Activated CD8-positive, alpha-beta T cell treated with anti-CD3 and anti-CD28 coated beads, Interleukin-2, amount 10 ng/mL, durations not matched to agents 7 days and 5 days (primary cell): ENCODE measurements at regions not wholly inside any gene's neighbourhood (a gene's known extent, or its start where the extent isn't known, plus 50 kb on each side); places are given as distances from the start of the nearest gene placed in this dataset.
A peak's percentile ranks its signal among the peaks of the same experiment; 100 is the strongest.

ENCODE experiments used
- ATAC-seq: fragments of 150-1000 bp; cut with Tn5 transposase; one replicate; pipeline ENCODE4 v1.10.0; 2021; ENCODE audit warnings: moderate library complexity
- CTCF ChIA-PET: fragments of 350-600 bp; sonication (Branson Sonifier 250); formaldehyde crosslinking; loops from one replicate; lab custom pipeline; 2021; ENCODE audit warnings: antibody characterized with exemption; lab: Charles Lee
- POLR2A ChIA-PET: fragments of 350-600 bp; sonication (Branson Sonifier 250); formaldehyde crosslinking; loops from one replicate; lab custom pipeline; 2021; ENCODE audit warnings: antibody characterized with exemption; lab: Charles Lee
- DNase-seq: peaks from one replicate; pipeline ENCODE4 v3.0.0-alpha.2; 2020
- H3K27ac Mint-ChIP-seq: one replicate; pipeline ENCODE4 v1.8.0; 2021; ENCODE audit warnings: mild to moderate bottlenecking, mixed read lengths
- H3K27me3 Mint-ChIP-seq: one replicate; pipeline ENCODE4 v1.8.0; 2021; ENCODE audit warnings: low read depth, mixed read lengths
- H3K36me3 Mint-ChIP-seq: one replicate; pipeline ENCODE4 v1.8.0; 2021; ENCODE audit warnings: low read depth, mixed read lengths
- H3K4me1 Mint-ChIP-seq: one replicate; pipeline ENCODE4 v1.8.0; 2021; ENCODE audit warnings: low read depth, mixed read lengths
- H3K4me3 Mint-ChIP-seq: one replicate; pipeline ENCODE4 v1.8.0; 2021; ENCODE audit warnings: mild to moderate bottlenecking, mixed read lengths
- H3K9me3 Mint-ChIP-seq: one replicate; pipeline ENCODE4 v1.8.0; 2022; ENCODE audit warnings: mixed read lengths; ENCODE audit not compliant: insufficient read depth

DNA sequence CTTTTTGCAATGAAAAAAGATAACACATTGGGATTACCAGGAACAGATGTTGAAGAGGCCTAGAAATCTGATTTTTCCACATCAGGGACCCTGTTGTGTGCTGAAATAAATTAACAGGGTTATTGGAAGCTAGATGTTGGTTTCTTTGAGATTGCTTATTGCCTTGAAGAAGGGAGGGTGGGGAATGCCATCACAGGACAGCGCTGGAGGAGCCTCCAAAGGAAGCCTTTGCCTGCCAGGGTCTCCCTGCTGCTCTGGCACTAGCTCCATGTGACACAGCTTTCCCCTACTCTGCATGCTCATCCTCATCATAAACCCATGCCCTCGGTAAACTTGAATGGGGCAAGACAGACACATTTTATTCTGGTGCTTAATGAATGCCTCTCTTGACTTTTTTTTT lies 76.1 kb downstream of the MID1IP1 start:
- Mint-ChIP-seq H3K4me3 (no peak overlapping the region), H3K27ac (no peak overlapping the region), H3K27me3 (no peaks in the 10 kb centered on the region), H3K9me3 (no peaks in the 10 kb centered on the region), H3K4me1 (peaks cover 18% of the 10 kb centered on the region), H3K36me3 (no peaks in the 10 kb centered on the region)
- no peak for ATAC-seq
- no peak for DNase-seq
- CTCF ChIA-PET = no interaction called here
- POLR2A ChIA-PET = interaction anchor here (0.8 kb wide), 1 partner anchor 76 kb away, joined by 3 read pairs; the partner anchor contains the start of gene MID1IP1

DNA sequence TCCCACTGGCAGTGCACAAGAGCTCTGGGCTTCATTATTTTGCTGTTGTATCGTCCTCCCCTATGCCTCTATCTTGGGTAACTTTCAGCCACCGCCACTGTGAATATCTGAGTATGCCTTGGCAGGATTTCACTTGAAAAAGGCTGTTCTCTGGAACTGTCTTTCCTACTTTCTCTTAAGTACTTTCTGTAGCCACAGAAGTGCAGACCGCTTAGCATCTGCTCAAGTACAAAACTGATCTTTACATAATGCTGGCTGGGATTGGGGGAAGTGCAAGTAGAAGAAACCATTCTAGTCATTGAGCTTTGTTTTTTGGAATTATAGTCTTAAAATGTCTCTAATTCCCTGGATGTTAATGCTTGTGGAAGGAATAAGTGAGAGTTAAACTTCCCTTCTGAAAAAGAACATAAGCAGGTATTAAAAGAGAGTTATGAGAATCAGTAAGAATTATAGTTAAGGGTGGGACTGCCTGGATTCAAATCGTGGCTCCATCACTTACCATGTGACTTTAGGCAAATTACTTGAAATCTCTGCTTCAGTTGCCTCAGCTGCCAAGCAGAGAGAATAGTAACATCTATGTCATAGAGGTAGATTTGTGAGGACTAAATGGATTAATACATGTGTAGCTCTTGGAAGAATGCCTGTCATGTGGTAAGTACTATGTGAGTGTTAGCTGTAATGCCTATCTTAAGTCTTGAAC lies 77.5 kb downstream of the MID1IP1 start:
- Mint-ChIP-seq H3K36me3 (no peaks in the 10 kb centered on the region), H3K27ac (no peak overlapping the region), H3K27me3 (no peaks in the 10 kb centered on the region), H3K4me3 (no peak overlapping the region), H3K9me3 (no peaks in the 10 kb centered on the region), H3K4me1 (peaks cover 18% of the 10 kb centered on the region)
- ATAC-seq (no peak), DNase-seq (no peak)
- CTCF ChIA-PET = interaction anchor here (1.1 to 1.5 kb wide), 3 partner anchors 12 to 77 kb away, joined by 3 to 6 read pairs (median 3); partner anchors contain the start of gene MID1IP1
- POLR2A ChIA-PET = interaction anchor here (1.8 kb wide), 1 partner anchor 62 kb away, joined by 4 read pairs; no protein-coding TSS in a partner anchor

DNA sequence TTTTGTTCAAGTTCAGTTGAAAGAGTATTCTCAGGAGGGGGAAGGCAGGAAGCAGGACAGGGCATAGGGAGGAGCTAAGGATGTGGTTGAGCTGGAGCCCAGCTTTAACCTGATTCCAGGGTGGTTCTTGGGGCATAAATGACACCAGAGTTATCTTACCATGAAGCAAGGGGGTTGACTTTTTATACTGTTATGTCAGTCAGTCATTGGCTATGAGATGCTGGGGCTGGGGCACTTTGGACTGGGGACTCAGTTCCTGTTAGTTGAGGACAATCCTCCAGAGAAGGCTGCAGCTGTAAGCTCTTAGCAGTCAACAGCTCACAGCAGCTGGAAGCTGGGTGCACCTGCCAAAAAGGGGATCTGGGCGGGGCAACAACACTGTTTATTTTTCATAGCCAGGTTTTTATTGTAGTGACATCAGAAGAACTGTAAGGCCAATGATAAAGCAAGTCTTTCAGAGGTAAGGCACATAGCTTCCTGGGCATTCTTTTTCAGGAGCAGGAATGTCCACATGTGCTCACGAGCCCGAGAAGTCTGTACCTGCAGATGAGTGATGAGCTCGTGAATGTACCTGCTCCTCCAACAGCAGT lies 78.5 kb downstream of the MID1IP1 start:
- ChIA-PET POLR2A (interaction anchor here (0.6 to 1.8 kb wide), 3 partner anchors 63 to 128 kb away, joined by 3 to 4 read pairs (median 3); no protein-coding TSS in a partner anchor), CTCF (interaction anchor here (1.1 to 1.5 kb wide), 2 partner anchors 11 to 78 kb away, joined by 3 to 6 read pairs; partner anchors contain the start of gene MID1IP1)
- no peak overlapping the region for H3K4me3 Mint-ChIP-seq
- H3K9me3 Mint-ChIP-seq = no peaks in the 10 kb centered on the region
- H3K27me3 Mint-ChIP-seq = no peaks in the 10 kb centered on the region
- peaks cover 18% of the 10 kb centered on the region for H3K4me1 Mint-ChIP-seq
- ATAC-seq (no peak), DNase-seq (peak; percentile 24)
- peak overlapping the region; percentile 67 for H3K27ac Mint-ChIP-seq
- no peaks in the 10 kb centered on the region for H3K36me3 Mint-ChIP-seq

DNA sequence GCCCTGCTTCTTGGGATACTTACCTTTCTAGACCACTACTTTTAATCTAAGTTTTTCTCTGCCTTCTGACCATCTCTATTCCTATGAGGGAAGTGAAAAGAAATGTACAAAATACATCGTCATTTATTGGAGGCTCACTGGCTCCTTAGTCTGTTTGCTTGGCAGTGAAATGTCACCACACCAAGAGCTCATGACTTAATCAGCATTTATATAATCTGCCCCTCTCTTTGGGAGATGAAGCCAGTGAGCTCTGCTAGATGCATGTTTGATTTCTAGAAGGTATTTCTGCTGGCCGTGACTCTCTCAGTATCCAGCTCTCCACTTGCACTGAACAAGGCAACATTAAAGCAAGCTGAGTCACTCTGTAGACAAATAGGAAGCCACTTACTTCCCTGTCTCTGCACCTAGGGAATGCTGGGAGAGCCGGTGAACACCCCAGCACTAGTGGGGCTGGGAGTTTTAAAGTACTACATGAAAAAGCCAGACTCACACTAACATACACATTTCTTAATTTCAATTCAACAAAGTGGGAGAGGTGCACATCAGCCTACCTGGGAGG lies 79.1 kb downstream of the MID1IP1 start:
- DNase-seq (no peak), ATAC-seq (no peak)
- Mint-ChIP-seq H3K36me3 (no peaks in the 10 kb centered on the region), H3K9me3 (no peaks in the 10 kb centered on the region), H3K4me1 (peaks cover 18% of the 10 kb centered on the region), H3K27me3 (no peaks in the 10 kb centered on the region), H3K4me3 (no peak overlapping the region), H3K27ac (no peak overlapping the region)
- CTCF ChIA-PET = interaction anchor here (1.5 kb wide), 1 partner anchor 11 kb away, joined by 6 read pairs; no protein-coding TSS in a partner anchor
- POLR2A ChIA-PET = interaction anchor here (0.9 kb wide), 1 partner anchor 74 kb away, joined by 3 read pairs; no protein-coding TSS in a partner anchor

DNA sequence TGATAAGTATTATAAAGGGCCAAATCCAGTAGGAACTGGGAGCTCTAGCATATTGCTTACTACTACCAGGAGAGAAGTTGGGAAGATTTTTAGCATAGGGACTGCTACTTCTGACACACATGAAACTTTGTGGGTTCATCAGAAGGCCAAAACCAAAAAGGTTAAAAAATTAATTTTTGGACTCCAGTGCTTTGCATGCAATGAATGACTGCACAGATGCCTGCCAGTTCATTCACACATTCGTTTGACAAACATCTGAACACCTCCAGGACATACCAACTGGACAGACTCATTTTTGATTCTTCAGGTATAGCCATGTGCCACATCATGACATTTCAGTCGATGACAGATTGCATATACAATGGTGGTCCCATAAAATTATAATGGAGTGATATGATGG lies 79.8 kb downstream of the MID1IP1 start:
- ATAC-seq = no peak
- Mint-ChIP-seq H3K36me3 (no peaks in the 10 kb centered on the region), H3K4me1 (peaks cover 18% of the 10 kb centered on the region), H3K4me3 (no peak overlapping the region), H3K9me3 (no peaks in the 10 kb centered on the region), H3K27me3 (no peaks in the 10 kb centered on the region), H3K27ac (no peak overlapping the region)
- ChIA-PET POLR2A (no interaction called here), CTCF (no interaction called here)
- DNase-seq = no peak

DNA sequence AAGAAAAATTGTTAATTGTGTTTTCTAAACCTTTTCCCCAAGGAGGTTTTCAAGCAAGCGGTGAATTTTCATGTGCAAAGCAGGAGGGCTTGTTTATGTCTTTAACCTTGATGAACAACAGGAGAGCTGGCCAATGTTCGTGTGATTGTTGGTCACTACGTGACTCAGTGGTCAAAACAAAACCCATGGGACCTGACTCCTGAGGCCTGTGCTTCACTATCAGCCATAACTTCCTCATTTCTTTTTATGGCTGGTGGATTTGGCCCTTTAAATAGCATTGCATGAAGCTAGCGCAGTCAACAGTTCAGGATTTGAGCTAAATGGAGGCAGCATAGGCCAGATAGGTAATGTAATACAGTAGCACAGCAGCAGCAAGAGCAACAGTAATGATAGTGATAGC lies 80.5 kb downstream of the MID1IP1 start:
- POLR2A ChIA-PET = no interaction called here
- Mint-ChIP-seq H3K4me3 (no peak overlapping the region), H3K4me1 (peaks cover 18% of the 10 kb centered on the region), H3K9me3 (no peaks in the 10 kb centered on the region), H3K27me3 (no peaks in the 10 kb centered on the region), H3K36me3 (no peaks in the 10 kb centered on the region), H3K27ac (no peak overlapping the region)
- CTCF ChIA-PET = no interaction called here
- DNase-seq (no peak), ATAC-seq (no peak)

DNA sequence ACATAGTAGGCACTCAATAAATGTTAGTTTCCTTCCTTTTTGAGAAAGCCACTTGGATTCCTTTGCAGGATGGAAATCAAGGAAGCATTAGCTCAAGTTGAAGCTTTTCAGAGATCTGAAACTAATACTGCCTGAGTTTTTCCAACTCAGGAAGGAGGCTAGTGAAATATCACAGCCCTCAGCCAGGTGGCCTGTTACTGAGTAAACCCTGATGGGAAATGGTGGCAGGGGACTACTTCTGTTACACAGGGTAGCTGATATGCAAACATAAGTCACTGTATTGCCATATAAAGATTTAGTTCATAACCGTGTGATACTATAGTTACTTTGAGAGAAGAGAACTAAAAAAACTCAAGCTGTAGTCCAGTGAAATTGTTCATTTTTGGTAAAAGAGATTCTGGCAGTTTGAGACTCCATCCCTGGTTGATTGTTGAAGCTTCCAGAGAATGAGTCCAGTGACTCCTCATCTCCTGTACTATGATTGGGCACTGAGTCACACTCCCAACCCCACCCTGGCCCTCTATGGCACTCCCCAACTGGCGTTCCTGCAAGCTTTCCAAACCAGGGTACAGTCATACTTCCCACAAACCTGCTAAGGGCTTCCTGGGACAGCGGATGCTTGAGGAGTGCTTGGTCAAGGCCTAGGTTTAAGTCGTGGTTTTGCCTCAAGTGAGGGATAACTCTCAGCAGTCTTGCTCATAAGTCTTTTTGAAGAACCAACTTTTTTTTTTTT lies 81.8 kb downstream of the MID1IP1 start:
- no peak overlapping the region for H3K4me3 Mint-ChIP-seq
- no peaks in the 10 kb centered on the region for H3K27me3 Mint-ChIP-seq
- CTCF ChIA-PET = no interaction called here
- DNase-seq = no peak
- no peak overlapping the region for H3K27ac Mint-ChIP-seq
- no peaks in the 10 kb centered on the region for H3K9me3 Mint-ChIP-seq
- ATAC-seq = no peak
- POLR2A ChIA-PET = no interaction called here
- H3K36me3 Mint-ChIP-seq = no peaks in the 10 kb centered on the region
- H3K4me1 Mint-ChIP-seq = peaks cover 18% of the 10 kb centered on the region

DNA sequence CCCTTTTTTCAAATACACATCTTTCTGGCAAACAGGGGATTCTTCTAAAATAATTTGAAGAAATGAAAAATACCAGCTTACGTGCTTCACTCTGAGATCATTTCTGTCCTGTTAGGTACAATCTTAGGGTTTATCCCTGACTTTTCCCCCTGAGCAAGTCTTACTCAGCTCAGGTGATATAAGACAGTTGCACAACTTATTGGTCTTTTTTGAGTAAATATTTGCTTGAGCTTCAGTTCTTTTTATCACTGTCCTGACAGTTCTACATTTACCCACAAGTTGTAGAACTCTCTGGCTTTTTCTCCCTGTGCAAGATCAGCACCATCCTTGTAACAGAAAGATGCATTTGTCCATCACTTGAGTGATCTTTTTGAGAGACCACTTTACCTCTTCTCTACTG lies 84.9 kb downstream of the MID1IP1 start:
- no peak overlapping the region for H3K4me3 Mint-ChIP-seq
- DNase-seq (no peak), ATAC-seq (no peak)
- H3K27ac Mint-ChIP-seq = no peak overlapping the region
- POLR2A ChIA-PET = no interaction called here
- H3K9me3 Mint-ChIP-seq = no peaks in the 10 kb centered on the region
- H3K27me3 Mint-ChIP-seq = no peaks in the 10 kb centered on the region
- no peaks in the 10 kb centered on the region for H3K4me1 Mint-ChIP-seq
- CTCF ChIA-PET = no interaction called here
- H3K36me3 Mint-ChIP-seq = no peaks in the 10 kb centered on the region

DNA sequence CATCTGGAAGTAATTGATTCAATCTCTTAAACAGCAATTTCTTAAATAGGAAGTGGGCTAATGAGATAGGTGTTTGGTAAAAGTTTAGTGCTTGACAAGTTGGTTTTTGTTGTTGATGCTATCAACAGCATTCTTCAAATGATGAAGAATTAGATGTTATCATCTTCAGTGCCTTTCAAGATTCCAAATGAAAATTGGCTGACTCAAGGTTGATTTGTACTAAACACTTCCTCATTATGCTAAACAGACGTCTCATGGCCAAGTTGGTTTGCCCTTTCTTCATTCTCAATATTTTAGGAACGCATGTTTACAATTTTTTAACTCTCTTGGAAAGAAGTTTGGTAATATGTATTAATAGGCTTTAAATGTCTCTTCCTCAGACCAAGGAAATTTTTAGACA lies 86.0 kb downstream of the MID1IP1 start:
- H3K4me3 Mint-ChIP-seq = no peak overlapping the region
- no peak for ATAC-seq

DNA sequence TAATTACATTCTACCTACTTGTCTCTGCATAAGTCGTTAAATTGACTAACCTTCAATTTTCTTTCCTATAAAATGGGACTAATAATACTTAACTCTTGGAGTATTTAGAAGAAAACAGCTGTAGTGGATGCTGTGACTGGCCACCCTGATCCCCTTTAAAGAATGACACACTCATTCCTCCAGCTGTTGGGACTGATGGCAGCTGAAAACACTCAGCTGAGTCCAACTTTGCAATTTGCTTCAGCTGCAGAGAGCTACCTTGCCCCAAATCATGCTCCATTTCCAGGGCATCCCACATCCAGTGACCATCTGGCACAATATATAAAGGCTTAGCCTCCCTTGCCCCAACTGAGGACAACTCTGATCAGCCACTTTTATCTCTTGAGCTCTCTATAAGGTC lies 89.1 kb downstream of the MID1IP1 start:
- Mint-ChIP-seq H3K27me3 (no peaks in the 10 kb centered on the region), H3K36me3 (no peaks in the 10 kb centered on the region), H3K4me1 (peaks cover 12% of the 10 kb centered on the region), H3K9me3 (no peaks in the 10 kb centered on the region), H3K27ac (no peak overlapping the region), H3K4me3 (no peak overlapping the region)
- ChIA-PET CTCF (interaction anchor here (2.1 kb wide), 1 partner anchor 11 kb away, joined by 6 read pairs; no protein-coding TSS in a partner anchor), POLR2A (no interaction called here)
- no peak for DNase-seq
- ATAC-seq = no peak

More for the DNA sequence above, 86.0 kb downstream of the MID1IP1 start:
- no peak overlapping the region for H3K27ac Mint-ChIP-seq
- peaks cover 10% of the 10 kb centered on the region for H3K4me1 Mint-ChIP-seq
- ChIA-PET POLR2A (no interaction called here), CTCF (interaction anchor here (0.9 kb wide), 1 partner anchor 11 kb away, joined by 3 read pairs; no protein-coding TSS in a partner anchor)
- H3K9me3 Mint-ChIP-seq = no peaks in the 10 kb centered on the region
- DNase-seq = no peak
- no peaks in the 10 kb centered on the region for H3K36me3 Mint-ChIP-seq
- H3K27me3 Mint-ChIP-seq = no peaks in the 10 kb centered on the region

DNA sequence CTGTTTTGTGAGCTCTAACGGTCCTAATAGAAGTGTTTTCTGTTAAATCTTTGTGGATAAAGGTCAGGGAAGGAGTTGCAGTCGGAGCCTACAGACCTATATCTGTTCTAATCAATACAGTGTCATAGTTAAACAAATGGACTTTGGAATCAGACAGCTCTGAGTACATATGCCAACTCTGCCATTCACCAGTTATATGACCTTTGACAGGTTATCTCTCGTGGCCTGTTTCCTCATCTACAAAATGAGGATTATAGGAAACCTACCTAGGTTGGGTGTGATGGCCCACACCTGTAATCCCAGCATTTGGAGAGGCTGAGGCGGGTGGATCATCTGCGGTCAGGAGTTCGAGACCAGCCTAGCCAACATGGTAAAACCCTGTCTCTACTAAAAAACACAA lies 89.7 kb downstream of the MID1IP1 start:
- ATAC-seq (no peak), DNase-seq (no peak)
- Mint-ChIP-seq H3K27me3 (no peaks in the 10 kb centered on the region), H3K4me3 (no peak overlapping the region), H3K9me3 (no peaks in the 10 kb centered on the region), H3K36me3 (no peaks in the 10 kb centered on the region), H3K27ac (no peak overlapping the region), H3K4me1 (peaks cover 12% of the 10 kb centered on the region)
- ChIA-PET CTCF (interaction anchor here (2.1 kb wide), 1 partner anchor 11 kb away, joined by 6 read pairs; no protein-coding TSS in a partner anchor), POLR2A (interaction anchor here (1.5 kb wide), 1 partner anchor 86 kb away, joined by 3 read pairs; no protein-coding TSS in a partner anchor)
